Activated naive CD8-positive, alpha-beta T cell treated with anti-CD3 and anti-CD28 coated beads, Interleukin-2, amount 50 U/mL, for 16 hours (primary cell): ENCODE measurements at regions not wholly inside any gene's neighbourhood (a gene's known extent, or its start where the extent isn't known, plus 50 kb on each side); places are given as distances from the start of the nearest gene placed in this dataset.

Experiments used
- DNase-seq: peaks from one replicate; pipeline ENCODE4 v3.0.0-alpha.2; 2020; ENCODE audit warnings: low read depth, low spot score

DNA sequence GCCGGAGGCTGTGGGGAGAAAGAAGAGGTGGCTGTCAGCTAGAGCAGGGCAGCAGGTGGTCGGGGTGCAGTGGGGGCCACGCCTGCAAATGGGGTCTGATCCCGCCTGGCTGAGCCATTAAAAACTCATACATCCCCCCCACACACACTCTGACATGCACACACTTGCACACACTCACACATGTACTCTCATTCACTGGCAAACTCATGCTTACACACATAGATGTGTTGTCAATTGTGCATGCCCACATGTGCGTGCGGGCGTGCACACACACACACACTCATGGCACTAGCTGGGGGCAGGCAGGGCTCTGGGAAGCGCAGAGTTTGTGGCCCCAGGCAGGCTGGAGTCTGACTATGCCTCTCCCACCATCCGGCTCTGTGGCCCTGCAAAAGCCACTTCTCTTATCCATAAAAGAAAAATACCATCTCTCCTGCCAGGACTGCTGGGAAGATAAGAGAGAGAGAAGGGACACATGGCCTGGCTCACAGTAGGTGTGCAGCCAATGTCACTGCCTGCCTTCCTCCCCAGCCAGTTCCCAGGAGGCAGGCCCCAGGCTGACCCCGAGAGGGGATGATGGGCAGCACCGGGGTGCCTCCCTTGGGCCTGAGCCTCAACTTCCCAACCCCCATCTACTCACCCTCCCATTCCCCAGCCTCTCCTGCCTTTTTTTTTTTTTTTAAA lies 163.5 kb upstream of the LINGO1 start:
- no peak for DNase-seq

DNA sequence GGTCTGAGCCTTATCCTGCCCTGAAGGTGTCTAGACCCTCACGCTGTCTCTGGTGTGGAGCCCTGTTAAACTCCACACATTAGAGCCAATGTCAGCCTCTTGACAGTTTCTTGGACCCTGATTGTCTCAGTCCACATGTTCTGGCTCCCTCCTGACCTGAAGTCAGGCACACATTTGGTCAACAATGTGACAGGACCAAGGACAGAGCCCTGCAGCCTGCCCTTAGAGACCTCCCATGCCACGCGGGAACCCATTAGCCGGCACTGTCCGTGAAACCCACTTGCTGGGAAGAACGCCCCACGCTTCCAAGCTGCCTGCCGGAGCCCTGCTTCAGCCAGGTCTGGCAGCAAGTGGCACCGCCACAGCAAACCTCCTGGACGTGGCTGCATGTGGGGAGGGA lies 162.7 kb upstream of the LINGO1 start:
- DNase-seq = no peak

DNA sequence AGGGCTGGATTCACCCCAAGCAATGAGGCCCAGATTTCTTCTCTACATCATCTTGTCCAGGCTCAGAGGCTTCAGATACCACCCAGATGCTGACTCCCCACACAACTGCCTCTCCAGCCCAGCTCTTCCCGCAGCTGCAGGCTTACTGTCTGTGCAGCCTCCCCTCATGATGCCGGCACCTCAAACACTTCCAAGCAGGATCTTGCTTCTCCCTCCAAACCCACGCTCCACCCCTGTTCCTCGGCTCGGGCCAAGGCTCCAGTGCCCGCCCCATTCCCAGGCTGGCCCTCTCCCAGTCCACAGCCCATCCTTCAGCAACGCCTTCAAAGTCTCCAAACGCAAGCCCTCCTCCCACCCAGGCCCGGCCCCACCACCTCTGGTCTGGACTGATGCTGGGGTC lies 159.2 kb upstream of the LINGO1 start:
- DNase-seq = no peak

DNA sequence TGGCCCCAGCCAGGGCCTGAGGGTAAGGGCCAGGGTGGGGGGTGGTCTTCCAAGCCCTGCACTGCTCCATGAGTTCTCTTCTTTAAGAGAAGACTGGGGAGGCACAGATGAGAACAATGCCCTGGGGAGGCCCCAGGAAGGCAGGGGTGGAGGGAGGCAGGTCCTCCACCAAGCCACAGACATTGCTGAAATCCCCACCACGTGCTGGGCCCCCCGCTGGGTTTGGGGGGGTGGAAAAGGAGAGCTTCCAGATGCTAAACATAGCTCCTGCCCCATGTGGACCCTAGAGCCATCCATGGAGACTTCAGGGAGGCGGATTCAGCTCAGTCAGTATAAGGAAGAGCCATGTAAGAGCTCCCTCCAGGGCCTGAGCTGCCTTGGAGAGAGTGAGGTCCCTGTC lies 157.8 kb upstream of the LINGO1 start:
- DNase-seq = no peak

DNA sequence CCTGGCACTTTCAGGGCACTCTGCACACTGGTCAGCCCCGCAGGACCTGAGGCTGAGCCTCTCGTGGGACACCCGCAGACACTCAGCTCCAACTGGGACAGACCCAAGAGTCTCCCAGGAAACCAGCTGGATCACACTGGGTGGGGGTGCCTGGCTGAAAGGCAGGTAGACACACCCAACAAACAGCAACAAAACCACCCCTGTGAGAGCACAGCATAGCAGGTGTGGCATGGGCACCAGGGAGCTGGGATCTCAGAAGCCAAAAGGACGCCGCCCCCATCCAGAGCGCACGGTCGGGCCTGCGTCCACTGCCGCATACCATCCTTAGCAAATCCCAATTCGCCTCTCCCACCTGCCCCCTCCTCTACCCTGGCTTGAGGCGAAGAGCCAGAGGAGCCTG lies 154.2 kb upstream of the LINGO1 start:
- no peak for DNase-seq

DNA sequence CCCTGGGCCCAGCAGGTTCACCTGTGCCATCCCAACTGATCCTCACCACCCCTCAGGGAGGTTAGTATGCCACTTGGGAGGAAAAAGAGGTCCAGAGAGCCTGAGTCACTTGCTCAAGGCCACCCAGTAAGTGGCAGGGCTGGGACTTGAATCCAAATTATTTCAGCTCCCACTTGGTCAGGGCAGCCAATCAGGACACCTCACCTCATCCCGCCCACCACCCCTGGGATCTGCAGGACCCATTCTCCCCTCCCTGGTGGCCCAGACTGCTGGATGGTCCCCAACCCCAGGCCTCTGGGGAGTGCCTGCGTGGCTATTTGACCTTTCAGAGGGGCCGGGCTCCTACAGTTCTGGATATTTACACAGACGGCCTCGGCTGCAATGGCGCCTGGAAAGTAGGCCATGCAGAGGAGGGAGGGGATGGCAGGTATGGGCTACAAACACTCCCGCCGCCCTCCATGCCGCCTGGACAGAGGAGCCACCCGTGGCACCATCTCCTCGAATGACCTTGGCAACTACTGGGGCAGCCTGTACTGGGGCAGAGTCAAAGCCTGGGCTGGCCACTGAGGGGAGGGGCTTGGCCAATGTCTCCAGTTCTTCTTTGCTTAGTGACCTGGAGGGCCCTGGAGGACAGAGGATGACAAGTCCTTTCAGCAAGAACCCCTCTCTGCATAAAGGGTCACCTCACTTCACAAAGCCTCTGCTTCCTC lies 153.6 kb upstream of the LINGO1 start:
- no peak for DNase-seq

DNA sequence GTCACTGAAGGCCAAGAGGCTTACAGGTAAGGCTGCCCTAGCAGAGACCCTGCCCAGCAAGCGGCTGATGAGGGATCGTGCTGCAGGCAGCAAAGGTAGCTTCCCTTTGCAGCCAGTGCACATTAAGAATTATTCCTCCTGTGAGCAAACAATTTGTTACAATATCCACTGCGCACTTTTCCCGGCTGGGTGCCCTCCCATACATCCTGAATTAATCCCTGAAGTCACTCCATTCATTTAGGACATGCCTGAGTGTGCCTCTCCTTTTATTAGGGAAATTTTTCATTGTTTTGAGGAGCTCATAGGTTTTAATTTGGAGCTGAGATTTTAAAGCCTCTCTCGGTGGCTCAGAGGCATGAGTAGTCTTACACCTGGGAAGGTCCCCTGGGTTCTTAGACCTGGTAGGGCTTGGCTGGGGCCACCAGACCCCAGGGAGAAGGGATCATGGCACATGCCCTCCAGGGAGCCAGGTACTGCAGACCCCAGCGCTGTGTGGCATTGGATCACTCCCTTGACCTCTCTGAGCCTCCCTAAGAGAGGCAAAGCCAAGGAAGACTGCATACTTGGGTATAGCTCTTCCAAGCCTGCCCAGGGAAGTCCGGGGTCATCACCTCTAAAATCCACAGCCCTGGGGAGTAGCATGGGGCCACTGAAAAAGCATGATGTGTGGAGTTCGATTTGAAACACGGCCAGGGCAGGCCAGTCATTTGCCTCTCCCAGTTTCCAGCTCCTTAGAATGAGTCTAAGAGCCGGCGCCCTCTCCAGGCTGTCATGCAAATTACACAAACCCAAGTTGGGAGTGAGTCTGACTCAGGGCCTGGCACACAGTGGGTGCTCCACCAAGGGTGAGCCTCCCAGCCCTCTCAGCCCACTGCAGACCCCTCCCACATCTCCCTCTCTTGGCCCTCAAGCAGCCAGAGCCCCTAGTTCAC lies 151.9 kb upstream of the LINGO1 start:
- DNase-seq = no peak

DNA sequence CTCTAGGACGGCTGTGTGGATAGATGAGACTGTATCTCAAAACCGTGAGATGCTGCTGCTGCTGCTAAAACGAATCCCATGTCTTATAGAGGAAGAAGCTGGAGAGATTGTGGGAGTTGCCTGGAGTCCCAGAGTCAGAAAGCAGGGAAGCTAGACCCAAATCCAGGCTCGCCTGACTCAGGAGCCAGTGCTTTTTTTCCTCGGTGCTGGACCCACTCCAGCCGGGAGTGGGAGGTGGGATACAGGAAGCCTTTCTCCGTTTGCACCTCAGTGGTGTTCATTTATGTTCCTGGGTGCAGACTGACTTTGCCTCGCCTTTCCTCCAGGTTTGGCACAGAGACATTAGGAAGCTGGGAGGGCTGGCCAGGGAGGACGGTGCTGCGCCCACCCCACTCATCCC lies 150.9 kb upstream of the LINGO1 start:
- DNase-seq = no peak

DNA sequence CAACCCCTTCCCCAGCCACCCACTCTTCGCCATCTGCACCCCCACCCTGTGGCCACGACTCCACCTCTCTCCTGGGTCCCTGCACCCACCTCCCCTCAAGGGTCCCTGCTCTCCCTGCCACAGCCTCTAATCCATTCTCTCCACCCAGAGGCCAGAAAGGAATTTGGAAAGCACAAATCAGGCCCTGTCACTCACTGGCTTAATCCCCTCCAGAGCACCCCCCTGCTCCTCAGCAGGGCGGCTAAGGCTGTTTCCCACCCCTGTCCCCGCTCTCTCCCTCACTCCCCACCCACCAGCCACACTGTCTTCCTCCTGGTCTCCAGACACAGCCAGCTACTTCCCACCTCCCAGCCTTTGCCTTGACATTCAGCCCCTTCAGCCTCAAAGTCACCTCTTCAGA lies 150.0 kb upstream of the LINGO1 start:
- no peak for DNase-seq

DNA sequence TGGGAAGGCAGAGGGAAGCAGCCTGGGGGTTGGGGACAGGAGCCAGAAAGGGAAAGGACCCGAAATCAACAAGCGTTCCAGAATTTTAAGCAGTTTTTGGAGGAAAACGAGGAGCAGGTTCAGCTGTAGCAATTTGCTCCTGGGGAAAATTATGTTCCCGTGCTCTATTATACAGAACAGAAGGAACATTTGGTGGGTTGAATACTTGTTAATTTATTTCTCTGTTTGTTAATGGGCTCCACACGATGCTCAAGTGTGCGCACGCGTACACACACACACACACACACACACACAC lies 149.2 kb upstream of the LINGO1 start:
- no peak for DNase-seq

DNA sequence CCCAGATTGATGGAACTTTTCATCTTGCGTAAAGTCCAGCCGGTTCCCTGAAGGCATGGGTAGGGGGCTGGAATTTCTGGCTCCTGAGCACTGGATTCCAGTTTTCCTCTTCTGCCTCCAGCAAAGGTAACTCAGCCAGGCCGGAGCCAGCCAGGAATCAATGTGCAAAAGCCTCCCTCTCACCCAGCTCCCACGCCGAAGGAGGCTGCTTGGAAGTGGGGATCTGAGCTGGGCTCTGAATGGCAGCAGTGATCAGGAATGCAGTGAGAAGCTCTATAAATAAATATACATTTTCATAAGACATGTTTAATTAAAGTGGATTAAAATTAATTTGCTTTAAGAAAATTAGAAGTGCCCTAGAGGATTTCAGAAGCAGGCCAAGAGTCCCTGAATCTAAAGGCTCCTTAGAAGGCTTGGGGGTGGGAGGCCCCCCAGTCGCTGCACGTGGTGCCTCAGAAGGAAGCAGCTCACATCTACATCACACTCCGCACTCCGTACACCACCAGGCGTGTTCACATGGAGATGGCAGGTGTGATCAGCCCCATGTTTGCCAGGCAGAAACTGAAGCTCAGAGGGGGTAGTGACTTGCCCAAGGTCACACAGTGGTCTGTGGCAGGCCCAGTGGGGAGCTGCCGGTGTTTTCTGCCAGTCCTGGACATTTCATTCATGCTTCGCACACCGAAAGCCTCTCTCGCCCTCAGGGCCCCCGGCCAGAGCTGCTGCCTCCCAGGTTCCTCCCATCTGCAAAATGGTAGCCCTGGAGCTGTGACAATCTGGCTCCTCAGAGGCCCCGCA lies 148.6 kb upstream of the LINGO1 start:
- DNase-seq = no peak

DNA sequence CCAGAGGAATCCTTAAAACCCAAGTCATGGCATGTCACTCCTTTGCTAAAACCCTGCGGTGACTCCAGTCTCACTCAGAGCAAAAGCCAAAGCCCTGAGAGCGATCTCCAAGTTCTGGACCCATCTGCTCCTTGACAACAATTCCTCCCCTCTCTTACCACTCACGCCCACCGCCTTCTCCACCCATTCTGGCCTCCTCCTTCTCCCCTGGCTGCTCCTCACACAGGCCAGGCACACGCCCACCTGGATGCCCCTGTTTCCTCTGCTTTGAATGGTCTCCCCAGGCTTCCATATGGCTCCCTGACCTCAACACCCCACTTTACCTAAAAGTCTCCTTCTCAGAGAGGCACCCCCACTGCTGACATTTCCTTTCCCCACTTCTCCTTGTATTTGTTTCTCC lies 146.1 kb upstream of the LINGO1 start:
- DNase-seq = no peak

DNA sequence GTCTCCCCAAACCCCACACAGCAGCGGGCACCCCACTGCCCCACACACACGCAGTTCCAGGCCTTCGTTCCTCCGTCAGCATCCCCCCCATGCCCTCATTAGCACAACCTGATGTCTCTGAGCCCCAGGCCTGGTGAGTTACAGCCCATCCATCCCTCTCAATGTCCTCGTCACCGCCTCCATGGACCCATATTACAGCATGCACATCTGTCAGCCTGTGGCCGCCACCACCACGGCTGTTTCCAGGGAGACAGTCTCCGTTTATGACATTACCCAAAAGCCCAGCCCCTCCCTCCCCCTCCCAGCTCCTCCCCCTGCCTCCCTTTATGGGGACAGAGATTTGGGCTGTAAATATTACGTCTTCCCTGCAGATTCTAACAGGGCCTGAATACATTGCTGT lies 143.1 kb upstream of the LINGO1 start:
- DNase-seq = no peak

DNA sequence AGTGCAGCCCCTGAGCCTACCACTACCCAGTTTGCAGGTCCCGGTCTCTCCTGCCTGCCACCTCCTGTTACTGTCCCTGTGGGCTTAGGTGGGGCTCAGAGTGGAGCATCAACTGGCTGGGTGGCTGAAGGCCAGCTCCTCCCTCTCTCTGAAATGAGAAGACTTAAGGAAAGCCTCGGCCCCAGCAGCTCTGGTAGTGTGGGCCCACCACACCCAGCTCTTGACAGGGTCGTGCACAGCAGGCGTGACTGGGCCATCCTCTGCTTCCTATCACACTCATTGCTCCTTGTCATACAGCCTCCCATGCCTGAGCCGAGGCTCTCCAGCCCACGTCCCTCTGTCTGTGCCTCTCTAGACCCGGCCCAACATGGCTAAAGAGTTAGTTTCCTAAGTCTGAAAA lies 142.7 kb upstream of the LINGO1 start:
- DNase-seq = no peak

DNA sequence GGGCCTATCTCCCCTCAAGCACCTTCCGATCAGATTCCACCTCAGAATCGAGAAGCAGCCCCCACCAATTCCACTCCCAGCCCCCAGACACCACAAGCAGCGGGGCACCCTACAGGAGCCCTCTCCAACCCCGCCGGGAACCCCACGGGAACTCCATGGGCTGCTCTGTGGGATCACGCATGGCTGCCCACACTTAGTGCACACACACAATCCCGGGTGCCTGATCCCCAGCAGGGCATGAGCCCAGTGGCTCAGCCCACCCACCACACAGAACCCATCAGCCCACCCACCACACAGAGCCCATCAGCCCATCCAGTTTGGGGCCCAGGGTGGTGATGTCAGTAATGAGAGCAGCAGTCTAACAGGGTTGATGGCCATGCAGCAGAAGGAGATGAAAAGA lies 141.6 kb upstream of the LINGO1 start:
- DNase-seq = no peak

DNA sequence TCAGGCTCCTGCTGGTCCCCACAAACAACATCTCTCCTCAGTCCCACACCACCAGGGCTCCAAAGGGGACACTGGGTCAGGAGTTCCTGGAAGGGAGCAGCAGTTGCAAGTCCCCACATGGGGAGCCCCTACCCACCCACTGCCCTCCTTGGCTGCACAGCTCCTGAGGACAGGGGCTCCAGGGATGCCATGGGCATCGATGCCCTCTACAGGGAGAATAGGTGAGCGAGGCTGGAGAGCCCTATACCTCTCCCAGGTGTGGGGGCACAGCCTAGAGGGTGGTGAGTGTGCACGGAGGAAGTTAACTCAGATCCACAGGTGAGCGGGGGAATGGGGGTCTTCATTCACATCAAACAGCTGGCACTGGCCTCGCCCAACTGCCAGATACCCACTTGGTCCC lies 141.2 kb upstream of the LINGO1 start:
- no peak for DNase-seq

DNA sequence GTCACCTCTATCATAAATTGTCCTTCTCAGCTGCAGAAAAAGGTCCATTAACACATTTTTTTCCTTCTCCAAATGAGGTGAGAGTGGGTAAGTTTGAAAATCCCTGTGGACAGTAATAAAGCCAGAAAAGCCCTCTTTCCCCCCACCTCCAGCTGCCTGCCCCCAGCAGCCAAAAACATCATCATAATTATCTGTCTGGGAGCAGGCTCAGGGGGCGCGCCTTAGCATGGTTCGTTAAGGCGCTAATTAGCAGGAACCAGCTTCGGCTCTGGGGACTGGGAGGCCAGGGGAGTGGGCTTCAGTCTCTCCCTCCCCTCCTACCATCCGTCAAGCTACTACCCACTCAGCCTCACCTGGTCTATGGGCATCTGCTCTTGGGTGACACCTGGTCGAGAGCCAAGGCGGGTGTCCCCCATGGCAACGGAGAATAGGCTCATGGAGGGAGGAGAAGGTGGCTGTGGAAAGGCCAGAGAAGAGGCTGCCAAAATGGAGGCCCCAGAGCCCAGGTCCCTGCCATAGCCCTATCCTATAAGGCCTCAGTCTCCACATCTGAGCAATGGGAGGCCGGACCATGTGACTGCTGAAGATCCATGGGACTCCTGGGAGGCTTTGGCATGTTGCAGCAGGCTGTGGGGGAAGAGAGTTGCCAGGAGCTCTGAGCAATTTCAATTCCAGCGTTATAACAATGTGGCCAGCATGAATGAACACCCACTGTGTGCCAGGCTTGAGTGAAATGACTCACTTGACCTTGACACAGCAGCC lies 140.1 kb upstream of the LINGO1 start:
- no peak for DNase-seq

DNA sequence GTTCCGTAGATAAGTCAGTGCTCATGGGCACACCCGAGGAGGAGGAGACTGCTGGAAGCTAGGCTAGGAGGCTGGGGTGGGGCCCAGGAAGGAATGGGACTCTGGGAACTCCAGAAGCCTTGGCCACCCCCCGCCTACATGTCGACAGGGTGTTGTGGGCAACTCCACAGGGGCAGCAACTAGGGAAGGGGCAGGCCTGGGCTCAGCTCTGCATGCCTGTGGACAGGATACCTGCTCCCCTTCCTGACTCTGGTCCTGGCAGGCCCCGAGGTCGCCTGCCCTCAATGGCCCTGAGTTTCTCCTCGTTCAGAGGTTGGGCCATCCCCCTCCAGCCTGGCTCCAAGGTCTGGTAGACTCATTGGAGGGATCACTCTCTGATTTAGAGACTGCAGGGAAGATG lies 138.9 kb upstream of the LINGO1 start:
- no peak for DNase-seq

DNA sequence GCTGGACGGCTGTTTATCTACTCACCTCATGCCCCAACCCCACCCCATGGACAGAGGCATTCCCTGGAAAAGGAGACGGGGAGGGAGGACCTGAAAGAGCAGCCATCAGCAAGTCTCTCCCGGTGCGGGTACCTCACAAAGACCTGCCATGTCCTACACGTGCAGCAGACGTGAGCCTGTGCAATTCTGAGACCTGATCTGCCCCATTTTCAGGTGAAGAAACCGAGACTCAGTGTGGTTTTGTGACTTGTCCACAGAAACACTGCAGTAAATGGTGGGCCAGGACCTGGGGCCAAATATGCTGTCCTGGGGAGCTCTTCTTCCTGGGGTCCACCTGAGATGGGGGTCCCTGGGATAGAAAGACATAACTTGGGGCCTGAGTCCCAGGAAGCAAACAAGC lies 137.0 kb upstream of the LINGO1 start:
- no peak for DNase-seq

DNA sequence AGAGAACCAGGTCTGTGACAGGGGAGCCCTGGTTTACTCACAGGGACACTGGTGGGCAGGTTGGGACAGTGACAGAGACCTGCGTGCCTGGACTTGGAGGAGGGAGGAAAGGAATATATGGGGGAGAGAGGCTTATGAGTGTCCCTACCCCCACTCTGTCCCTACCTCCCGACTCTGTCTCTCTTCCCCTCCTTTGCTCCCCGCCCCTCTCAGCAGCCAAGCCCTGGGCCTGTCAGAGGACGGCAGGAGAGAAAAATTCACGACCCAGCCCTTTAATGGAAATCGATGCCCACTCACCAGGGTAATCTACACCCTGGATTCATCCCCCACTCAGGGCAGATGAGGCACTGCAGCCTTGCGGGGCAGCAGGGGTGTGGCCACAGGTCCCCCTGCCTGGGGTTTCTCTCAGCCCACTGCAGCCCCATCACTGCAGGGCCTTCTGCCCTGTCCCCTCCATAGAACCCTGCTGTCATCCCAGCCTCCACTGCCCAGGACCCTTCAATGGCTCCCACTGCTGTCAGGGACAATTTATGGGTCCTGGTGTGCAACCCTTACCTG lies 135.9 kb upstream of the LINGO1 start:
- DNase-seq = no peak

DNA sequence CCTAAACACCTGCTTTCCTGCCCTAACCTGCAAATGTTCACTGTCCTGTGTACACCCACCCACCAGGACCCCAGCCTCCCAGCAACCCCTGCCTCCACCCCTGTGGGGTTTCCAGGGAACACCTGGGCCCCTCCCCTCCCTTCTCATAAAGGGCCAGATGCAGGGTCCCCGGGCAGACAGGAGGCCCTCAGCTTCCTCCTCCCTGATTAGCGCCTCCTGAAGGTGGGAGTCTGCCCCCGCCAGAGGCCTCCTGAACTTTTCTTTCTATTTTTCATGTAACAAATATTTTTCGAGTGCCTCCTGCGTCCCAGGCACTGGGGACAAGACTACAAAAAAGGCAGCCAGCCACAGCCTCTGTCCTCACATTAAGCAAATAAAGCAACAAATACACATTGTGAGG lies 135.4 kb upstream of the LINGO1 start:
- DNase-seq = no peak
